GM23338 (cell line): ENCODE measurements at regions not wholly inside any gene's neighbourhood (a gene's known extent, or its start where the extent isn't known, plus 50 kb on each side); places are given as distances from the start of the nearest gene placed in this dataset.

ENCODE experiments used
- ATAC-seq: fragments of 200-7000 bp; cut with Tn5 transposase; 3 replicates; pipeline ENCODE4 v1.9.1; 2020
- DNase-seq: peaks from one replicate; pipeline ENCODE4 v3.0.0-alpha.2; 2015; ENCODE audit warnings: low spot score
- H2AFZ ChIP-seq: fragments of 200-600 bp; sonication (generic); 2 replicates; pipeline ENCODE4 v1.8.0; 2016; ENCODE audit warnings: antibody characterized with exemption, mild to moderate bottlenecking, moderate library complexity
- H3F3A ChIP-seq: fragments of 200-600 bp; sonication (generic); replicated peaks from 2 replicates; pipeline ENCODE4 v1.8.0; 2017; ENCODE audit warnings: antibody characterized with exemption, mixed run types, low read depth
- H3K27ac ChIP-seq: fragments of 200-600 bp; sonication (generic); 2 replicates; pipeline ENCODE4 v1.6.1; 2016; ENCODE audit warnings: low read depth
- H3K27me3 ChIP-seq: fragments of 200-600 bp; sonication (generic); 2 replicates; pipeline ENCODE4 v1.8.0; 2016; ENCODE audit warnings: mild to moderate bottlenecking, mixed run types, moderate library complexity; ENCODE audit not compliant: insufficient read depth
- H3K36me3 ChIP-seq: fragments of 200-600 bp; sonication (generic); 2 replicates; pipeline ENCODE4 v1.8.0; 2016; ENCODE audit warnings: mild to moderate bottlenecking; ENCODE audit not compliant: insufficient read depth
- H3K4me1 ChIP-seq: fragments of 200-600 bp; sonication (generic); 2 replicates; pipeline ENCODE4 v1.8.0; 2016; ENCODE audit warnings: mild to moderate bottlenecking, moderate library complexity; ENCODE audit not compliant: insufficient read depth
- H3K4me2 ChIP-seq: fragments of 200-600 bp; sonication (generic); 2 replicates; pipeline ENCODE4 v1.7.1; 2017; ENCODE audit warnings: mixed run types
- H3K4me3 ChIP-seq: fragments of 200-600 bp; sonication (generic); 2 replicates; pipeline ENCODE4 v1.6.1; 2016; ENCODE audit warnings: mixed run types
- H3K79me2 ChIP-seq: fragments of 200-600 bp; sonication (generic); replicated peaks from 2 replicates; pipeline ENCODE4 v1.8.0; 2017; ENCODE audit warnings: mild to moderate bottlenecking; ENCODE audit not compliant: insufficient read depth
- H3K9me2 ChIP-seq: fragments of 200-600 bp; sonication (generic); 2 replicates; pipeline ENCODE4 v1.8.0; 2017; ENCODE audit not compliant: insufficient read depth
- H4K20me1 ChIP-seq: fragments of 200-600 bp; sonication (generic); replicated peaks from 2 replicates; pipeline ENCODE4 v1.8.0; 2017; ENCODE audit warnings: mild to moderate bottlenecking; ENCODE audit not compliant: insufficient read depth
- H3K27ac Mint-ChIP-seq: 2 replicates; pipeline ENCODE4 v1.8.0; 2020; ENCODE audit warnings: inconsistent platforms, mild to moderate bottlenecking, moderate library complexity, mixed read lengths
- H3K27me3 Mint-ChIP-seq: 3 replicates; pipeline ENCODE4 v1.8.0; 2022; ENCODE audit warnings: low read depth, mild to moderate bottlenecking, moderate library complexity, mixed read lengths, inconsistent platforms; ENCODE audit not compliant: insufficient read depth, poor library complexity
- H3K36me3 Mint-ChIP-seq: 3 replicates; pipeline ENCODE4 v1.8.0; 2021; ENCODE audit warnings: low read depth, mild to moderate bottlenecking, inconsistent platforms, moderate library complexity, mixed read lengths
- H3K4me1 Mint-ChIP-seq: 3 replicates; pipeline ENCODE4 v1.8.0; 2020; ENCODE audit warnings: mild to moderate bottlenecking, inconsistent platforms, mixed read lengths
- H3K4me3 Mint-ChIP-seq: 3 replicates; pipeline ENCODE4 v1.8.0; 2021; ENCODE audit warnings: moderate library complexity, mild to moderate bottlenecking, inconsistent platforms, mixed read lengths
- H3K9me3 Mint-ChIP-seq: 3 replicates; pipeline ENCODE4 v1.8.0; 2020; ENCODE audit warnings: moderate library complexity, mild to moderate bottlenecking, inconsistent platforms, mixed read lengths
- CREB1 ChIP-seq: fragments of 250-450 bp; sonication (Bioruptor Pico); IDR thresholded peaks from 2 replicates; pipeline ENCODE4 v1.5.0; 2020; ENCODE audit warnings: low read depth, mild to moderate bottlenecking, moderate library complexity
- CTCF ChIP-seq, 2 experiments: fragments of 200-600 bp in 1 of 2; sonication (generic) in 1 of 2; conservative IDR thresholded peaks; 2 replicates each; pipeline versions ENCODE4 v1.5.1 to v1.6.1; 2016 to 2017; ENCODE audit warnings: antibody characterized with exemption in 2 of 2, low read depth in 2 of 2, mild to moderate bottlenecking in 2 of 2, moderate library complexity in 1 of 2
- ETS1 ChIP-seq: IDR thresholded peaks from 2 replicates; pipeline ENCODE4 v1.6.1; 2016; ENCODE audit warnings: antibody characterized with exemption
- EZH2 ChIP-seq: fragments of 200-600 bp; sonication (generic); IDR thresholded peaks from one replicate; pipeline ENCODE4 v1.8.0; 2017; ENCODE audit warnings: antibody characterized with exemption, mild to moderate bottlenecking, low read depth; ENCODE audit not compliant: unreplicated experiment
- EZH2phosphoT487 ChIP-seq: fragments of 200-600 bp; sonication (generic); IDR thresholded peaks from one replicate; pipeline ENCODE4 v1.8.1; 2018; ENCODE audit warnings: antibody characterized with exemption; ENCODE audit not compliant: unreplicated experiment
- JUNB ChIP-seq: IDR thresholded peaks from one replicate; pipeline ENCODE4 v1.6.1; 2016; ENCODE audit warnings: antibody characterized with exemption; ENCODE audit not compliant: unreplicated experiment
- NANOG ChIP-seq: IDR thresholded peaks from 2 replicates; pipeline ENCODE4 v1.6.1; 2016; ENCODE audit warnings: antibody characterized with exemption, borderline replicate concordance
- POLR2AphosphoS5 ChIP-seq: IDR thresholded peaks from 2 replicates; pipeline ENCODE4 v1.6.1; 2016; ENCODE audit warnings: antibody characterized with exemption, low read depth
- STAT1 ChIP-seq: IDR thresholded peaks from one replicate; pipeline ENCODE4 v1.6.1; 2016; ENCODE audit warnings: antibody characterized with exemption; ENCODE audit not compliant: unreplicated experiment
- ZNF114 ChIP-seq: fragments of 250-450 bp; sonication (Bioruptor Pico); IDR thresholded peaks from 2 replicates; pipeline ENCODE4 v1.5.0; 2020; ENCODE audit warnings: mild to moderate bottlenecking, moderate library complexity
- ZNF331 ChIP-seq: fragments of 250-450 bp; sonication (Bioruptor Pico); IDR thresholded peaks from 2 replicates; pipeline ENCODE4 v1.5.0; 2020; ENCODE audit warnings: low read depth, mild to moderate bottlenecking, moderate library complexity
- ZNF462 ChIP-seq: fragments of 250-450 bp; sonication (Bioruptor Pico); IDR thresholded peaks from 2 replicates; pipeline ENCODE4 v1.5.0; 2020; ENCODE audit warnings: mild to moderate bottlenecking, moderate library complexity
- TF ChIP-seq, protein P1 (sequence below): IDR thresholded peaks from one replicate; pipeline ENCODE4 v1.6.1; 2018; ENCODE audit warnings: antibody characterized with exemption; ENCODE audit not compliant: unreplicated experiment

GRCh38 chr3:182644013-182644412 lies 149.3 kb upstream of the ATP11B start:
- Histone ChIP-seq H3F3A (no peaks in the 10 kb centered on the region), H3K9me2 (no peaks in the 10 kb centered on the region), H2AFZ (peak overlapping the region; percentile 63), H3K4me2 (no peak overlapping the region), H3K36me3 (no peaks in the 10 kb centered on the region), H3K27me3 (no peaks in the 10 kb centered on the region), H3K79me2 (no peaks in the 10 kb centered on the region), H3K27ac (no peak overlapping the region), H4K20me1 (no peaks in the 10 kb centered on the region), H3K4me1 (no peaks in the 10 kb centered on the region), H3K4me3 (no peak overlapping the region)
- H3K27ac Mint-ChIP-seq, result no peak overlapping the region
- H3K9me3 Mint-ChIP-seq, result no peaks in the 10 kb centered on the region
- ATAC-seq (no peak), DNase-seq (no peak)
- H3K36me3 Mint-ChIP-seq, result no peaks in the 10 kb centered on the region
- peaks cover 8% of the 10 kb centered on the region; the same call in 2 of the 3 replicates for H3K4me1 Mint-ChIP-seq
- TF ChIP-seq NANOG (no peak), STAT1 (no peak), EZH2 (no peak), EZH2phosphoT487 (no peak), ZNF114 (CRISPR knock-in tag) (no peak), ZNF462 (CRISPR knock-in tag) (no peak), CTCF (conservative IDR thresholded peaks at IDR 0.05; ENCODE audit: low read depth in 2 of 2) (no peak), ETS1 (no peak), ZNF331 (CRISPR knock-in tag) (no peak), JUNB (no peak), POLR2AphosphoS5 (no peak), CREB1 (CRISPR knock-in tag) (no peak)
- TF ChIP-seq, protein P1, sequence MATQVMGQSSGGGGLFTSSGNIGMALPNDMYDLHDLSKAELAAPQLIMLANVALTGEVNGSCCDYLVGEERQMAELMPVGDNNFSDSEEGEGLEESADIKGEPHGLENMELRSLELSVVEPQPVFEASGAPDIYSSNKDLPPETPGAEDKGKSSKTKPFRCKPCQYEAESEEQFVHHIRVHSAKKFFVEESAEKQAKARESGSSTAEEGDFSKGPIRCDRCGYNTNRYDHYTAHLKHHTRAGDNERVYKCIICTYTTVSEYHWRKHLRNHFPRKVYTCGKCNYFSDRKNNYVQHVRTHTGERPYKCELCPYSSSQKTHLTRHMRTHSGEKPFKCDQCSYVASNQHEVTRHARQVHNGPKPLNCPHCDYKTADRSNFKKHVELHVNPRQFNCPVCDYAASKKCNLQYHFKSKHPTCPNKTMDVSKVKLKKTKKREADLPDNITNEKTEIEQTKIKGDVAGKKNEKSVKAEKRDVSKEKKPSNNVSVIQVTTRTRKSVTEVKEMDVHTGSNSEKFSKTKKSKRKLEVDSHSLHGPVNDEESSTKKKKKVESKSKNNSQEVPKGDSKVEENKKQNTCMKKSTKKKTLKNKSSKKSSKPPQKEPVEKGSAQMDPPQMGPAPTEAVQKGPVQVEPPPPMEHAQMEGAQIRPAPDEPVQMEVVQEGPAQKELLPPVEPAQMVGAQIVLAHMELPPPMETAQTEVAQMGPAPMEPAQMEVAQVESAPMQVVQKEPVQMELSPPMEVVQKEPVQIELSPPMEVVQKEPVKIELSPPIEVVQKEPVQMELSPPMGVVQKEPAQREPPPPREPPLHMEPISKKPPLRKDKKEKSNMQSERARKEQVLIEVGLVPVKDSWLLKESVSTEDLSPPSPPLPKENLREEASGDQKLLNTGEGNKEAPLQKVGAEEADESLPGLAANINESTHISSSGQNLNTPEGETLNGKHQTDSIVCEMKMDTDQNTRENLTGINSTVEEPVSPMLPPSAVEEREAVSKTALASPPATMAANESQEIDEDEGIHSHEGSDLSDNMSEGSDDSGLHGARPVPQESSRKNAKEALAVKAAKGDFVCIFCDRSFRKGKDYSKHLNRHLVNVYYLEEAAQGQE, result no peak
- no peaks in the 10 kb centered on the region for H3K27me3 Mint-ChIP-seq
- H3K4me3 Mint-ChIP-seq, result no peak overlapping the region
